ENCODE measurements at regions not wholly inside any gene's neighbourhood (a gene's known extent, or its start where the extent isn't known, plus 50 kb on each side); places are given as distances from the start of the nearest gene placed in this dataset.

GRCh38 chr14:43692706-43693105 is 814.4 kb downstream of the FSCB start:
- no peak for TF ChIP-seq CTCF (IDR thresholded peaks at IDR 0.05)
- TF ChIP-seq POLR2A (IDR thresholded peaks at IDR 0.05) = no peak
